ENCODE measurements at regions not wholly inside any gene's neighbourhood (a gene's known extent, or its start where the extent isn't known, plus 50 kb on each side); places are given as distances from the start of the nearest gene placed in this dataset.

GRCh38 chr3:94875149-94875548 is 812.3 kb downstream of the NSUN3 start:
- H3K79me2 ChIP-seq (ENCODE audit: low read depth) = no peaks in the 10 kb centered on the region
- H3K36me3 ChIP-seq = no peaks in the 10 kb centered on the region
- peak; percentile 4 for DNase-seq (ENCODE audit: low spot score)
- no peak overlapping the region for H3K4me3 ChIP-seq
- no peaks in the 10 kb centered on the region for H3K9me3 ChIP-seq (ENCODE audit: low read depth)
- H4K20me1 ChIP-seq (ENCODE audit: low read depth) = no peaks in the 10 kb centered on the region
- Mint-ChIP-seq H3K27me3 (ENCODE audit: insufficient read depth, low read depth) (no peaks in the 10 kb centered on the region), H3K4me1 (no peaks in the 10 kb centered on the region), H3K27ac (no peak overlapping the region), H3K36me3 (no peaks in the 10 kb centered on the region), H3K4me3 (no peak overlapping the region), H3K9me3 (peaks cover 2% of the 10 kb centered on the region)
- no peak overlapping the region for H2AFZ ChIP-seq (replicated peaks)
- no peaks in the 10 kb centered on the region for H3K27me3 ChIP-seq
- no peaks in the 10 kb centered on the region for H3K4me1 ChIP-seq
- H3F3A ChIP-seq (ENCODE audit: low read depth) = no peaks in the 10 kb centered on the region
- TF ChIP-seq EZH2phosphoT487 (IDR thresholded peaks at IDR 0.05) (no peak), EZH2 (IDR thresholded peaks at IDR 0.05) (no peak), CTCF (IDR thresholded peaks at IDR 0.05) (no peak)
- no peak overlapping the region for H3K9ac ChIP-seq
- no peak overlapping the region for H3K4me2 ChIP-seq
- no peak overlapping the region for H3K27ac ChIP-seq

- peaks cover 3% of the 10 kb centered on the region for H3K27me3 Mint-ChIP-seq (ENCODE audit: insufficient read depth, low read depth)
- TF ChIP-seq CTCF (IDR thresholded peaks at IDR 0.05) (no peak), EZH2 (IDR thresholded peaks at IDR 0.05) (no peak), EZH2phosphoT487 (IDR thresholded peaks at IDR 0.05) (no peak)
Measured at GRCh38 chr3:94887065-94887464, 824.2 kb downstream of the NSUN3 start.

GRCh38 chr3:94896994-94897393 is 834.1 kb downstream of the NSUN3 start:
- no peaks in the 10 kb centered on the region for H4K20me1 ChIP-seq (ENCODE audit: low read depth)
- H3K9me3 Mint-ChIP-seq = no peaks in the 10 kb centered on the region
- H3K9ac ChIP-seq = no peak overlapping the region
- TF ChIP-seq EZH2 (IDR thresholded peaks at IDR 0.05) = no peak
- TF ChIP-seq EZH2phosphoT487 (IDR thresholded peaks at IDR 0.05) = no peak
- TF ChIP-seq CTCF (IDR thresholded peaks at IDR 0.05) = no peak
- no peaks in the 10 kb centered on the region for H3K79me2 ChIP-seq (ENCODE audit: low read depth)
- H3K4me2 ChIP-seq = no peak overlapping the region
- no peaks in the 10 kb centered on the region for H3K9me3 ChIP-seq (ENCODE audit: low read depth)
- no peak overlapping the region for H3K27ac Mint-ChIP-seq
- no peak overlapping the region for H2AFZ ChIP-seq (replicated peaks)
- no peaks in the 10 kb centered on the region for H3K27me3 Mint-ChIP-seq (ENCODE audit: insufficient read depth, low read depth)
- no peak overlapping the region for H3K4me3 Mint-ChIP-seq
- H3K4me3 ChIP-seq = no peak overlapping the region
- no peaks in the 10 kb centered on the region for H3K4me1 ChIP-seq
- H3K36me3 Mint-ChIP-seq = no peaks in the 10 kb centered on the region
- H3K27ac ChIP-seq = no peak overlapping the region
- no peak for DNase-seq (ENCODE audit: low spot score)
- no peaks in the 10 kb centered on the region for H3K36me3 ChIP-seq
- no peaks in the 10 kb centered on the region for H3F3A ChIP-seq (ENCODE audit: low read depth)
- H3K4me1 Mint-ChIP-seq = no peaks in the 10 kb centered on the region
- no peaks in the 10 kb centered on the region for H3K27me3 ChIP-seq

More at GRCh38 chr3:94887065-94887464, 824.2 kb downstream of the NSUN3 start:
- H3K79me2 ChIP-seq (ENCODE audit: low read depth) = no peaks in the 10 kb centered on the region
- H3K9ac ChIP-seq = no peak overlapping the region
- H3K4me2 ChIP-seq = no peak overlapping the region
- no peaks in the 10 kb centered on the region for H4K20me1 ChIP-seq (ENCODE audit: low read depth)
- no peak overlapping the region for H2AFZ ChIP-seq (replicated peaks)
- H3K9me3 Mint-ChIP-seq = no peaks in the 10 kb centered on the region
- H3F3A ChIP-seq (ENCODE audit: low read depth) = no peaks in the 10 kb centered on the region
- H3K36me3 ChIP-seq = no peaks in the 10 kb centered on the region
- no peaks in the 10 kb centered on the region for H3K36me3 Mint-ChIP-seq
- no peak for DNase-seq (ENCODE audit: low spot score)
- H3K4me3 Mint-ChIP-seq = no peak overlapping the region
- H3K4me1 ChIP-seq = no peaks in the 10 kb centered on the region
- H3K9me3 ChIP-seq (ENCODE audit: low read depth) = no peaks in the 10 kb centered on the region
- no peak overlapping the region for H3K4me3 ChIP-seq
- no peak overlapping the region for H3K27ac Mint-ChIP-seq
- no peaks in the 10 kb centered on the region for H3K27me3 ChIP-seq
- no peak overlapping the region for H3K27ac ChIP-seq
- H3K4me1 Mint-ChIP-seq = no peaks in the 10 kb centered on the region

Measured in neural progenitor cell (in vitro differentiated cells).